HTR-8/SVneo (cell line): ENCODE measurements at regions not wholly inside any gene's neighbourhood (a gene's known extent, or its start where the extent isn't known, plus 50 kb on each side); places are given as distances from the start of the nearest gene placed in this dataset.

Source experiments
- DNase-seq: peaks from one replicate; pipeline ENCODE4 v3.0.0; 2011; ENCODE audit warnings: low spot score, mixed read lengths; ENCODE audit not compliant: insufficient read length
- FAIRE-seq: peaks from 2 replicates; lab custom pipeline; 2011; peaks lifted over from hg19 to GRCh38; lab: Jason Lieb, UNC

- FAIRE-seq, result no peak
- no peak for DNase-seq
Measured at GRCh38 chr3:195015021-195015420, 255.9 kb downstream of the XXYLT1 start.

- FAIRE-seq (no peak), DNase-seq (no peak)
Measured at GRCh38 chr3:195017151-195017550, 253.8 kb downstream of the XXYLT1 start.
